GM12878 (cell line): ENCODE measurements at regions not wholly inside any gene's neighbourhood (a gene's known extent, or its start where the extent isn't known, plus 50 kb on each side); places are given as distances from the start of the nearest gene placed in this dataset.
A peak's percentile ranks its signal among the peaks of the same experiment; 100 is the strongest.

ENCODE experiments used
- BACH1 ChIP-seq: fragments of 450-650 bp; IDR thresholded peaks from 2 replicates; pipeline ENCODE4 v1.6.1; 2017; ENCODE audit warnings: mild to moderate bottlenecking, borderline replicate concordance
- CBFB ChIP-seq: IDR thresholded peaks from 2 replicates; pipeline ENCODE4 v1.6.1; 2016; ENCODE audit warnings: antibody characterized with exemption, low read depth
- NFYB ChIP-seq: IDR thresholded peaks from 2 replicates; pipeline ENCODE4 v1.6.1; 2011; ENCODE audit warnings: low read depth, mild to moderate bottlenecking, low read length, improper control_type of control experiment, moderate library complexity; ENCODE audit not compliant: insufficient read depth
- NR2F1 ChIP-seq: fragments of 450-650 bp; conservative IDR thresholded peaks from 2 replicates; pipeline ENCODE4 v1.6.1; 2017; ENCODE audit warnings: mild to moderate bottlenecking
- TCF7 ChIP-seq: IDR thresholded peaks from 2 replicates; pipeline ENCODE4 v1.6.1; 2014; ENCODE audit warnings: antibody characterized with exemption, borderline replicate concordance
- ZBTB33 ChIP-seq: fragments of 450-650 bp; IDR thresholded peaks from 2 replicates; pipeline ENCODE4 v1.6.1; 2017; ENCODE audit warnings: mild to moderate bottlenecking
- ZNF207 ChIP-seq: fragments of 450-650 bp; IDR thresholded peaks from 2 replicates; pipeline ENCODE4 v1.6.1; 2014; ENCODE audit warnings: antibody characterized with exemption, mild to moderate bottlenecking, borderline replicate concordance
- ZNF384 ChIP-seq: IDR thresholded peaks from 2 replicates; pipeline ENCODE4 v1.6.1; 2012; ENCODE audit warnings: low read depth, mild to moderate bottlenecking, low read length, improper control_type of control experiment, borderline replicate concordance
- TF ChIP-seq, protein P1 (sequence below): fragments of 450-650 bp; IDR thresholded peaks from 2 replicates; pipeline ENCODE4 v1.6.1; 2016; ENCODE audit warnings: mild to moderate bottlenecking, moderate library complexity, borderline replicate concordance
- TF ChIP-seq, protein P2 (sequence below): fragments of 450-650 bp; IDR thresholded peaks from 2 replicates; pipeline ENCODE4 v1.6.1; 2017; ENCODE audit warnings: borderline replicate concordance

DNA sequence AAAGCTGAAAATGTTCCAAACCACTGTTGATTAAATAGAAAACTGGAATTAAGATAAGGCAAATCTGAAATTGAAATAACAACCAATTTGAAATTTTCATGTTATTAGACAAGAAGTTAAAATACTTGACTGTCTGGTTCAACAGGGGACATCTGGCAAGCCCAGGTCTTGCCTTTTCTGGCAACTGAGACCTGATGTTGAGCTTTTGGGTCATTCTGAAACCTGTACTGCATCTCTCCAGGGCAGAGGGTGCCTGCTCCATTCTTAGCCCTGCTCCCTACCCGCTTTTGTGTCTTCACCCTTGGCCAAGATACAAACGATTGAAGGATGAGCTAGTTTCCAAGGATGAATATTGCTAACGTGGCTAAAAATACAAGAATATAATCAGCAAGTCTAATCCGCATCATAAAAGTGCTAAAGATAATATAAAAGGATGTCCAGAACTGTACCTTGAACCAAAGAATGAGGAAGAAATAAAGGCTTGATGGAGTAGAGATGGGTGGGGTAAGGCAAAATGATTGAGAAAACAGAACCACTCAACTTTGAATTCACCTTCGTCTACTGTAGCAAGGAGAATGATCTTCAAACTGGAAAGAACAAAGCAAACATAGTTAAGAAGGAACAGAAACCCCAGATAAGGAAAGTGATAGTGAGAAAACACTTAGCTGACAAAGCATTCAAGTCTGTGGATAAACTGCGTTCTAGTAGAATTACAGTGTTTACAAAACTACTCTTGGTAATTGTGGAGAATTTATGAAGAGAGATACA lies 109.8 kb upstream of the MAN1A1 start (continued):
- TF ChIP-seq, protein P1, sequence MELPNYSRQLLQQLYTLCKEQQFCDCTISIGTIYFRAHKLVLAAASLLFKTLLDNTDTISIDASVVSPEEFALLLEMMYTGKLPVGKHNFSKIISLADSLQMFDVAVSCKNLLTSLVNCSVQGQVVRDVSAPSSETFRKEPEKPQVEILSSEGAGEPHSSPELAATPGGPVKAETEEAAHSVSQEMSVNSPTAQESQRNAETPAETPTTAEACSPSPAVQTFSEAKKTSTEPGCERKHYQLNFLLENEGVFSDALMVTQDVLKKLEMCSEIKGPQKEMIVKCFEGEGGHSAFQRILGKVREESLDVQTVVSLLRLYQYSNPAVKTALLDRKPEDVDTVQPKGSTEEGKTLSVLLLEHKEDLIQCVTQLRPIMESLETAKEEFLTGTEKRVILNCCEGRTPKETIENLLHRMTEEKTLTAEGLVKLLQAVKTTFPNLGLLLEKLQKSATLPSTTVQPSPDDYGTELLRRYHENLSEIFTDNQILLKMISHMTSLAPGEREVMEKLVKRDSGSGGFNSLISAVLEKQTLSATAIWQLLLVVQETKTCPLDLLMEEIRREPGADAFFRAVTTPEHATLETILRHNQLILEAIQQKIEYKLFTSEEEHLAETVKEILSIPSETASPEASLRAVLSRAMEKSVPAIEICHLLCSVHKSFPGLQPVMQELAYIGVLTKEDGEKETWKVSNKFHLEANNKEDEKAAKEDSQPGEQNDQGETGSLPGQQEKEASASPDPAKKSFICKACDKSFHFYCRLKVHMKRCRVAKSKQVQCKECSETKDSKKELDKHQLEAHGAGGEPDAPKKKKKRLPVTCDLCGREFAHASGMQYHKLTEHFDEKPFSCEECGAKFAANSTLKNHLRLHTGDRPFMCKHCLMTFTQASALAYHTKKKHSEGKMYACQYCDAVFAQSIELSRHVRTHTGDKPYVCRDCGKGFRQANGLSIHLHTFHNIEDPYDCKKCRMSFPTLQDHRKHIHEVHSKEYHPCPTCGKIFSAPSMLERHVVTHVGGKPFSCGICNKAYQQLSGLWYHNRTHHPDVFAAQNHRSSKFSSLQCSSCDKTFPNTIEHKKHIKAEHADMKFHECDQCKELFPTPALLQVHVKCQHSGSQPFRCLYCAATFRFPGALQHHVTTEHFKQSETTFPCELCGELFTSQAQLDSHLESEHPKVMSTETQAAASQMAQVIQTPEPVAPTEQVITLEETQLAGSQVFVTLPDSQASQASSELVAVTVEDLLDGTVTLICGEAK = no peak
- TF ChIP-seq ZNF384 = no peak
- TF ChIP-seq CBFB = no peak
- TF ChIP-seq TCF7 = no peak; the same call in 1 of the 2 replicates
- no peak for TF ChIP-seq NFYB
- TF ChIP-seq NR2F1 = no peak
- TF ChIP-seq, protein P2, sequence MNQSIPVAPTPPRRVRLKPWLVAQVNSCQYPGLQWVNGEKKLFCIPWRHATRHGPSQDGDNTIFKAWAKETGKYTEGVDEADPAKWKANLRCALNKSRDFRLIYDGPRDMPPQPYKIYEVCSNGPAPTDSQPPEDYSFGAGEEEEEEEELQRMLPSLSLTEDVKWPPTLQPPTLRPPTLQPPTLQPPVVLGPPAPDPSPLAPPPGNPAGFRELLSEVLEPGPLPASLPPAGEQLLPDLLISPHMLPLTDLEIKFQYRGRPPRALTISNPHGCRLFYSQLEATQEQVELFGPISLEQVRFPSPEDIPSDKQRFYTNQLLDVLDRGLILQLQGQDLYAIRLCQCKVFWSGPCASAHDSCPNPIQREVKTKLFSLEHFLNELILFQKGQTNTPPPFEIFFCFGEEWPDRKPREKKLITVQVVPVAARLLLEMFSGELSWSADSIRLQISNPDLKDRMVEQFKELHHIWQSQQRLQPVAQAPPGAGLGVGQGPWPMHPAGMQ = no peak
- TF ChIP-seq BACH1 = peak; percentile 15; the same call in 1 of the 2 replicates
- no peak for TF ChIP-seq ZNF207
- TF ChIP-seq ZBTB33 = no peak
